ENCODE measurements at regions not wholly inside any gene's neighbourhood (a gene's known extent, or its start where the extent isn't known, plus 50 kb on each side); places are given as distances from the start of the nearest gene placed in this dataset.

DNA sequence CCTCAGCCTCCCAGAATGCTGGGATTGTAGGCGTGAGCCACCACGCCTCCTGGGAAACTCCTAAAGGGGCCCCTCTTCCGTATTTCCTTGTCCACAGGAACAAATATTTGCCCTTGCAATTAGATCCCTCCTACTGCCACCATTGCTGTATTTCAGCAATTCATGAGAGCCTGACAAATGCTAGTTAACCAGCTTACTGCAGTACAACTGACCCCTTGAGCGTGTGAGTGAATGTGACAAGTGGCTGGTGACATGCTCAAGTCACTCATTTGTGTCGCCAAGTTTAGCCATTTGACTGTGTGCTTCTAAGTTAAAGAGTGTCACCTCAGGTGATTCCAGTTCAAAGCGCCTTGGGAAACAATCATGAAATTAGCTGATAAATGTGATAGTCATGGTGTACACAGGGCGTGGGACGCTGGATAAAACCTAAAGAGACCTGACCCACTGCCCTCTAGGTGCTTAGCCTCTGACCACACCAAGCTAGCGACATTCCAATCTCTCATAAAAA lies 56.1 kb upstream of the MAP1LC3B2 start:
- in situ Hi-C loops (cut with HindIII; ENCODE audit: extremely low pct_ligation_motif_present, low pct_unique_long_range_greater_than_20kb) (no loop called here), intact Hi-C loops (cut with micrococcal nuclease; ENCODE audit: unreplicated experiment) (no loop called here)
- ChIA-PET POLR2A (interaction anchor here (1.0 kb wide), 1 partner anchor 135 kb away, joined by 3 read pairs; no protein-coding TSS in a partner anchor), CTCF (ENCODE audit: low intra/inter-chr PET ratio, low total read pairs) (no interaction called here)
- Histone ChIP-seq H3K4me2 (ENCODE audit: low read depth, low read length) (peak overlapping the region; percentile 62), H3K79me2 (ENCODE audit: insufficient read depth, low read length) (no peaks in the 10 kb centered on the region), H2AFZ (ENCODE audit: low read length) (no peak overlapping the region), H3K36me3 (replicated peaks in 1 of 2; ENCODE audit: control insufficient read depth in 1 of 2, insufficient read depth in 2 of 2, low read length in 2 of 2) (no peaks in the 10 kb centered on the region), H3K9ac (ENCODE audit: insufficient read depth, low read depth, low read length) (no peak overlapping the region), H3K27me3 (ENCODE audit: control insufficient read depth in 1 of 2, insufficient read depth in 2 of 2, low read length in 2 of 2) (peaks cover 1 to 12% of the 10 kb centered on the region in 2 experiments), H3K4me1 (ENCODE audit: insufficient read depth, low read length) (peaks cover 11% of the 10 kb centered on the region), H4K20me1 (ENCODE audit: insufficient read depth, low read length) (no peaks in the 10 kb centered on the region), H3K4me3 (replicated peaks in 1 of 3; ENCODE audit: insufficient read depth in 1 of 3, low read depth in 2 of 3, low read length in 3 of 3) (peak overlapping the region in 1 of 3 experiments; percentile 18; a peak in 1 of 6 replicates), H3K9me3 (ENCODE audit: low read length) (no peaks in the 10 kb centered on the region), H3K27ac (ENCODE audit: extremely low read length, insufficient read depth, low read length) (no peak overlapping the region)
- no TSS peak for BruUV-seq (replicated peaks)
- FAIRE-seq, result no peak
- 2% methylated on average over 6 of the region's 9 CpGs for WGBS (ENCODE audit: low lambda C conversion rate)
- peak; percentile 78 for ATAC-seq
- peak; percentile 63 for DNase-seq (ENCODE audit: low spot score)
- TF ChIP-seq, protein P1, sequence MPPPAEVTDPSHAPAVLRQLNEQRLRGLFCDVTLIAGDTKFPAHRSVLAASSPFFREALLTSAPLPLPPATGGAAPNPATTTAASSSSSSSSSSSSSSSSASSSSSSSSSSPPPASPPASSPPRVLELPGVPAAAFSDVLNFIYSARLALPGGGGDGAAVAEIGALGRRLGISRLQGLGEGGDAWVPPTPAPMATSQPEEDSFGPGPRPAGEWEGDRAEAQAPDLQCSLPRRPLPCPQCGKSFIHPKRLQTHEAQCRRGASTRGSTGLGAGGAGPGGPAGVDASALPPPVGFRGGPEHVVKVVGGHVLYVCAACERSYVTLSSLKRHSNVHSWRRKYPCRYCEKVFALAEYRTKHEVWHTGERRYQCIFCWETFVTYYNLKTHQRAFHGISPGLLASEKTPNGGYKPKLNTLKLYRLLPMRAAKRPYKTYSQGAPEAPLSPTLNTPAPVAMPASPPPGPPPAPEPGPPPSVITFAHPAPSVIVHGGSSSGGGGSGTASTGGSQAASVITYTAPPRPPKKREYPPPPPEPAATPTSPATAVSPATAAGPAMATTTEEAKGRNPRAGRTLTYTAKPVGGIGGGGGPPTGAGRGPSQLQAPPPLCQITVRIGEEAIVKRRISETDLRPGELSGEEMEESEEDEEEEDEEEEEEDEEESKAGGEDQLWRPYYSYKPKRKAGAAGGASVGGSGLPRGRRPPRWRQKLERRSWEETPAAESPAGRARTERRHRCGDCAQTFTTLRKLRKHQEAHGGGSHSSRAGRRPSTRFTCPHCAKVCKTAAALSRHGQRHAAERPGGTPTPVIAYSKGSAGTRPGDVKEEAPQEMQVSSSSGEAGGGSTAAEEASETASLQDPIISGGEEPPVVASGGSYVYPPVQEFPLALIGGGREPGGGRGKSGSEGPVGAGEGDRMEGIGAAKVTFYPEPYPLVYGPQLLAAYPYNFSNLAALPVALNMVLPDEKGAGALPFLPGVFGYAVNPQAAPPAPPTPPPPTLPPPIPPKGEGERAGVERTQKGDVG (CRISPR knock-in tag; IDR thresholded peaks at IDR 0.05; ENCODE audit: borderline replicate concordance), result no peak
- no peak for TF ChIP-seq ZNF326 (CRISPR knock-in tag; IDR thresholded peaks at IDR 0.05; ENCODE audit: borderline replicate concordance)
- no peak for TF ChIP-seq ZNF713 (CRISPR knock-in tag; IDR thresholded peaks at IDR 0.05)
- peak; percentile 69 for TF ChIP-seq HHEX (CRISPR knock-in tag; IDR thresholded peaks at IDR 0.05)
- TF ChIP-seq, protein P2, sequence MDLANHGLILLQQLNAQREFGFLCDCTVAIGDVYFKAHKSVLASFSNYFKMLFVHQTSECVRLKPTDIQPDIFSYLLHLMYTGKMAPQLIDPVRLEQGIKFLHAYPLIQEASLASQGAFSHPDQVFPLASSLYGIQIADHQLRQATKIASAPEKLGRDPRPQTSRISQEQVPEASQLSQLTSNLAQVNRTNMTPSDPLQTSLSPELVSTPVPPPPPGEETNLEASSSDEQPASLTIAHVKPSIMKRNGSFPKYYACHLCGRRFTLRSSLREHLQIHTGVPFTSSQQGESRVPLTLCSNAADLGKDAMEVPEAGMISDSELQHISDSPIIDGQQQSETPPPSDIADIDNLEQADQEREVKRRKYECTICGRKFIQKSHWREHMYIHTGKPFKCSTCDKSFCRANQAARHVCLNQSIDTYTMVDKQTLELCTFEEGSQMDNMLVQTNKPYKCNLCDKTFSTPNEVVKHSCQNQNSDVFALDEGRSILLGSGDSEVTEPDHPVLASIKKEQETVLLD (CRISPR knock-in tag; IDR thresholded peaks at IDR 0.05; ENCODE audit: low read depth), result no peak
- TF ChIP-seq MED1 (CRISPR knock-in tag; IDR thresholded peaks at IDR 0.05), result 0 out of 2 replicates have a peak, but pooled peaks have one; percentile 12
- no peak for TF ChIP-seq ETV5 (CRISPR knock-in tag; IDR thresholded peaks at IDR 0.05; ENCODE audit: borderline replicate concordance)
- no peak for TF ChIP-seq FOXA1 (IDR thresholded peaks at IDR 0.05)
- TF ChIP-seq FOXA1 (CRISPR knock-in tag; IDR thresholded peaks at IDR 0.05), result 0 out of 2 replicates have a peak, but pooled peaks have one; percentile 12
- TF ChIP-seq, protein P3, sequence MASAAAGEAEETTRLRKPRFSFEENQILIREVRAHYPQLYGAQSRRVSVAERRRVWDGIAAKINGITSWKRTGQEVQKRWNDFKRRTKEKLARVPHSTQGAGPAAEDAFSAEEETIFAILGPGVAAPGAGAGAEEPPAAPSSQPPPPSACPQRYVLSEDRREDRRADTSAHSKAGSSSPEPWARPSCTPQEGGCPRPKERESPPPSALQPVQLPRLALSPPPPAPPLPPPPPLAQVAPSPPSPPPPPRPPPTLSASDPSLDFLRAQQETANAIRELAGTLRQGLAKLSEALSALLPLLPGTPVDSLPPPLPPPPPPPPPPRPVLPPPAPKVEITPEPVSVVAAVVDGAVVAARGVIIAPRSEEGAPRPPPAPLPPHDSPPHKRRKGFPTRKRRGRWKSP (CRISPR knock-in tag; IDR thresholded peaks at IDR 0.05), result no peak
- no peak for TF ChIP-seq POLR2AphosphoS5 (IDR thresholded peaks at IDR 0.05; ENCODE audit: low read depth, low read length)
- TF ChIP-seq ZNF296 (CRISPR knock-in tag; conservative IDR thresholded peaks at IDR 0.05), result no peak
- TF ChIP-seq BCL6 (CRISPR knock-in tag; IDR thresholded peaks at IDR 0.05), result 0 out of 2 replicates have a peak, but pooled peaks have one; percentile 46
- no peak for TF ChIP-seq ESRRA (CRISPR knock-in tag; IDR thresholded peaks at IDR 0.05; ENCODE audit: low read depth)
- TF ChIP-seq ELF1 (CRISPR knock-in tag; IDR thresholded peaks at IDR 0.05), result peak; percentile 47; the same call in 1 of the 2 replicates
- TF ChIP-seq GATAD1 (CRISPR knock-in tag; IDR thresholded peaks at IDR 0.05), result no peak
- TF ChIP-seq SALL1 (CRISPR knock-in tag; IDR thresholded peaks at IDR 0.05), result peak; percentile 26; the same call in 1 of the 2 replicates
- TF ChIP-seq, protein P4, sequence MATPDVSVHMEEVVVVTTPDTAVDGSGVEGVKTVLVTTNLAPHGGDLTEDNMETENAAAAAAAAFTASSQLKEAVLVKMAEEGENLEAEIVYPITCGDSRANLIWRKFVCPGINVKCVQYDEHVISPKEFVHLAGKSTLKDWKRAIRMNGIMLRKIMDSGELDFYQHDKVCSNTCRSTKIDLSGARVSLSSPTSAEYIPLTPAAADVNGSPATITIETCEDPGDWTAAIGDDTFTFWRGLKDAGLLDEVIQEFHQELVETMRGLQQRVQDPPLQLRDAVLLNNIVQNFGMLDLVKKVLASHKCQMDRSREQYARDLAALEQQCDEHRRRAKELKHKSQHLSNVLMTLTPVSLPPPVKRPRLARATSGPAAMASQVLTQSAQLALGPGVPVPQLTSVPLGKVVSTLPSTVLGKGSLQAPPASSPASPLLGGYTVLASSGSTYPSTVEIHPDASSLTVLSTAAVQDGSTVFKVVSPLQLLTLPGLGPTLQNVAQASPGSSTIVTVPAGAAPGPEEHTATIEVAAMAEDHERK (CRISPR knock-in tag; IDR thresholded peaks at IDR 0.05; ENCODE audit: low read depth), result no peak
- peak; percentile 54 for TF ChIP-seq SP5 (CRISPR knock-in tag; IDR thresholded peaks at IDR 0.05; ENCODE audit: borderline replicate concordance, low read depth)
- no peak for TF ChIP-seq AGO1 (IDR thresholded peaks at IDR 0.05; ENCODE audit: low read depth, low read length, poor library complexity, severe bottlenecking)
